ENCODE measurements at regions not wholly inside any gene's neighbourhood (a gene's known extent, or its start where the extent isn't known, plus 50 kb on each side); places are given as distances from the start of the nearest gene placed in this dataset.

DNA sequence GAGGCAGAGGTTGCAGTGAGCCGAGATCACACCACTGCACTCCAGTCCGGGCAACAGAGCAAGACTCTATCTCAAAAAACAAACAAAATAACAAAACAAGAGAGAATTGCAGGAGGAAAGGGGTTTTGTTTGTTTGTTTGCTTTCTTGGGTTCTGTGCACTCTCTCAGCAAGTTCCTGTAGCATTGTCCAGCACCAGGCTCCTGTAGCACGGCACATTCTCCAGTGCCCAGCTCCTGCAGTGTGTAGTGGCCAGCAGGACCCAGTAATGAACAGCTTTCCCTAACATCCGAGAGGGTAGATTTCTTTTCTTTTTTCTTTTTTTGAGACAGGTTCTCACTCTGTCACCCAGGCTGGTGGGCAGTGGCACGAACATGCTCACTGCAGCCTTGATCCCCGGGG, 60.5 kb upstream of the USP9X start:
- Histone ChIP-seq H3K36me3 (ENCODE audit: control insufficient read depth in 2 of 2, insufficient read depth in 1 of 2, low read length in 2 of 2) (no peaks in the 10 kb centered on the region), H3K9me3 (ENCODE audit: control insufficient read depth, insufficient read depth, low read depth, low read length) (no peaks in the 10 kb centered on the region), H3K27ac (ENCODE audit: extremely low read depth, low read depth, low read length) (no peak overlapping the region), H3K4me3 (ENCODE audit: low read depth, low read length) (no peak overlapping the region), H3K4me1 (ENCODE audit: control insufficient read depth, insufficient read depth, low read length) (peaks cover 7% of the 10 kb centered on the region)
- ChIA-PET POLR2A (no interaction called here), CTCF (interaction anchor here (0.5 kb wide), 2 partner anchors 10 to 63 kb away, joined by 3 read pairs; no protein-coding TSS in a partner anchor)
- TF ChIP-seq ZNF677 (tag by site-specific recombination; IDR thresholded peaks at IDR 0.05) = peak; percentile 65; the same call in 1 of the 2 replicates
- TF ChIP-seq ZNF121 (tag by site-specific recombination; IDR thresholded peaks at IDR 0.05) = peak; percentile 51; the same call in 1 of the 2 replicates
- TF ChIP-seq ZNF112 (tag by site-specific recombination; IDR thresholded peaks at IDR 0.05) = no peak
- TF ChIP-seq, protein P1, sequence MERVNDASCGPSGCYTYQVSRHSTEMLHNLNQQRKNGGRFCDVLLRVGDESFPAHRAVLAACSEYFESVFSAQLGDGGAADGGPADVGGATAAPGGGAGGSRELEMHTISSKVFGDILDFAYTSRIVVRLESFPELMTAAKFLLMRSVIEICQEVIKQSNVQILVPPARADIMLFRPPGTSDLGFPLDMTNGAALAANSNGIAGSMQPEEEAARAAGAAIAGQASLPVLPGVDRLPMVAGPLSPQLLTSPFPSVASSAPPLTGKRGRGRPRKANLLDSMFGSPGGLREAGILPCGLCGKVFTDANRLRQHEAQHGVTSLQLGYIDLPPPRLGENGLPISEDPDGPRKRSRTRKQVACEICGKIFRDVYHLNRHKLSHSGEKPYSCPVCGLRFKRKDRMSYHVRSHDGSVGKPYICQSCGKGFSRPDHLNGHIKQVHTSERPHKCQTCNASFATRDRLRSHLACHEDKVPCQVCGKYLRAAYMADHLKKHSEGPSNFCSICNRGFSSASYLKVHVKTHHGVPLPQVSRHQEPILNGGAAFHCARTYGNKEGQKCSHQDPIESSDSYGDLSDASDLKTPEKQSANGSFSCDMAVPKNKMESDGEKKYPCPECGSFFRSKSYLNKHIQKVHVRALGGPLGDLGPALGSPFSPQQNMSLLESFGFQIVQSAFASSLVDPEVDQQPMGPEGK (tag by site-specific recombination; IDR thresholded peaks at IDR 0.05) = no peak

DNA sequence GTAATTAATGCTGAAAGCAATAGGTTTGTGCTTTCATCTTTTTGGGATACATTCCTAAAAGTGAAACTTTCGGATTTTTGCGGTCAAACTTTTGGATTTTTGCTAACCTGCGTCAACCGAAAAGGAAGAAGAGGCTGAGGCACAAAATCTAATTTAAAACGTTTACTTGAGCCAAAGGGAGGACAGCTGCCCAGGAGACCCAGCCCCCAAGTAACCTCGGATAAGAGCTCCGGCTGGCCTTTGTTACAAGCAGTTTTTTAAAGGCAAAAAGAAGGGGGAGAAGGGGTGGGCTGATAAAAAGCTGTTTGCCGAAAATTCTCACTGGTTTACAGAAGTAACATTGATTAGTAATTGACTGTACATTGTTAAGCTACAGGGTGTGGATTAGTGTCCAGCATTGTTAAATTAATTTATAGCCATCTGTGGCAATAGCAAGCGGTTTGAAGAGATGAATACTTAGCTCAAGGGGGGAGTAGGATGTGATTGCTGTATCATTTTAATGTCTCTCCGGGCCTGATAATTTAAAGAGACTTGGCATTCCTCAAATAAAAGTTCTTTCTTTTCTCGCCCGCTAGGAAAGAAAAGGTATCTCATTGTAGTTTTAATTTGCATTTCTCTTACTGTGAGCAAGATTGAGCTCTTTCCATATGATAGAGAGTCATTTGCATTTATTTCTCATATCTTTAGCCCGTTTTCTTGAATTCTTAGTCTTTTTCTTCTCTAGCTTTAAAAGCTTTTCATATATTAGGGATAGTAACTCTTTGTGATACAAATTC, 59.1 kb upstream of the USP9X start:
- Histone ChIP-seq H3K9me3 (ENCODE audit: control insufficient read depth, insufficient read depth, low read depth, low read length) (no peaks in the 10 kb centered on the region), H3K36me3 (ENCODE audit: control insufficient read depth in 2 of 2, insufficient read depth in 1 of 2, low read length in 2 of 2) (no peaks in the 10 kb centered on the region), H3K4me1 (ENCODE audit: control insufficient read depth, insufficient read depth, low read length) (peaks cover 7% of the 10 kb centered on the region), H3K27ac (ENCODE audit: extremely low read depth, low read depth, low read length) (no peak overlapping the region), H3K4me3 (ENCODE audit: low read depth, low read length) (no peak overlapping the region)
- ChIA-PET POLR2A (interaction anchor here (0.7 kb wide), 1 partner anchor 59 kb away, joined by 3 read pairs; the partner anchor contains the start of gene USP9X), CTCF (interaction anchor here (0.6 to 2.2 kb wide), 6 partner anchors 21 to 281 kb away, joined by 3 to 15 read pairs (median 4); no protein-coding TSS in a partner anchor)
- TF ChIP-seq, protein P2, sequence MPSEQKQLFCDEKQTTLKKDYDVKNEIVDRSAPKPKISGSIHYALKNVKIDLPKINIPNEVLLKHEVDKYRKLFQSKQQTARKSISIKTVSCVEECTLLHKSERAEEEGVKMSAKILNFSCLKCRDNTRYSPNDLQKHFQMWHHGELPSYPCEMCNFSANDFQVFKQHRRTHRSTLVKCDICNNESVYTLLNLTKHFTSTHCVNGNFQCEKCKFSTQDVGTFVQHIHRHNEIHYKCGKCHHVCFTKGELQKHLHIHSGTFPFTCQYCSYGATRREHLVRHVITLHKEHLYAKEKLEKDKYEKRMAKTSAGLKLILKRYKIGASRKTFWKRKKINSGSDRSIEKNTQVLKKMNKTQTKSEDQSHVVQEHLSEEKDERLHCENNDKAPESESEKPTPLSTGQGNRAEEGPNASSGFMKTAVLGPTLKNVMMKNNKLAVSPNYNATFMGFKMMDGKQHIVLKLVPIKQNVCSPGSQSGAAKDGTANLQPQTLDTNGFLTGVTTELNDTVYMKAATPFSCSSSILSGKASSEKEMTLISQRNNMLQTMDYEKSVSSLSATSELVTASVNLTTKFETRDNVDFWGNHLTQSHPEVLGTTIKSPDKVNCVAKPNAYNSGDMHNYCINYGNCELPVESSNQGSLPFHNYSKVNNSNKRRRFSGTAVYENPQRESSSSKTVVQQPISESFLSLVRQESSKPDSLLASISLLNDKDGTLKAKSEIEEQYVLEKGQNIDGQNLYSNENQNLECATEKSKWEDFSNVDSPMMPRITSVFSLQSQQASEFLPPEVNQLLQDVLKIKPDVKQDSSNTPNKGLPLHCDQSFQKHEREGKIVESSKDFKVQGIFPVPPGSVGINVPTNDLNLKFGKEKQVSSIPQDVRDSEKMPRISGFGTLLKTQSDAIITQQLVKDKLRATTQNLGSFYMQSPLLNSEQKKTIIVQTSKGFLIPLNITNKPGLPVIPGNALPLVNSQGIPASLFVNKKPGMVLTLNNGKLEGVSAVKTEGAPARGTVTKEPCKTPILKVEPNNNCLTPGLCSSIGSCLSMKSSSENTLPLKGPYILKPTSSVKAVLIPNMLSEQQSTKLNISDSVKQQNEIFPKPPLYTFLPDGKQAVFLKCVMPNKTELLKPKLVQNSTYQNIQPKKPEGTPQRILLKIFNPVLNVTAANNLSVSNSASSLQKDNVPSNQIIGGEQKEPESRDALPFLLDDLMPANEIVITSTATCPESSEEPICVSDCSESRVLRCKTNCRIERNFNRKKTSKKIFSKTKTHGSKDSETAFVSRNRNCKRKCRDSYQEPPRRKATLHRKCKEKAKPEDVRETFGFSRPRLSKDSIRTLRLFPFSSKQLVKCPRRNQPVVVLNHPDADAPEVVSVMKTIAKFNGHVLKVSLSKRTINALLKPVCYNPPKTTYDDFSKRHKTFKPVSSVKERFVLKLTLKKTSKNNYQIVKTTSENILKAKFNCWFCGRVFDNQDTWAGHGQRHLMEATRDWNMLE (tag by site-specific recombination; conservative IDR thresholded peaks at IDR 0.05; ENCODE audit: low read depth) = no peak
- TF ChIP-seq ZFP41 (tag by site-specific recombination; IDR thresholded peaks at IDR 0.05; ENCODE audit: borderline replicate concordance) (no peak), OSR2 (tag by site-specific recombination; IDR thresholded peaks at IDR 0.05) (0 out of 2 replicates have a peak, but pooled peaks have one; percentile 14)

DNA sequence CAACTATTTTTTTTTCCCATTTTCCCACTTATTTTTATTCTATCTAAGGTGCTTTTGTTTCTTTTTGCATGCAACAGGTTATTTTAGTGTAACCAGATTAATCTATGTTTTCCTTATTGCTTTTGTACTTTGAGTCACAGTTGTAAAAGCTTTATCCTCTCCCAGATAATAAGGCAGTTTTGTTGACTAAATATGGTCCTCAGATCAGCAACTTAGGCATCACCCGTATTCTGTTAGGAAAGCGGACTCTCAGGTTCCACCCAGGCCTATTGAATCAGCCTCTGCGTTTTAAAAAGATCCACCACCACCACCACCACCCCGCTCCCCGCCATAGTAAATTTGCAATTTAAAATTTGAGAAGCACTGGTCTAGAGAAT, 58.6 kb upstream of the USP9X start:
- H3K4me1 ChIP-seq (ENCODE audit: control insufficient read depth, insufficient read depth, low read length) = peaks cover 7% of the 10 kb centered on the region
- POLR2A ChIA-PET = interaction anchor here (0.7 kb wide), 1 partner anchor 58 kb away, joined by 3 read pairs; the partner anchor contains the start of gene USP9X

More for the DNA sequence above, 58.6 kb upstream of the USP9X start:
- Histone ChIP-seq H3K9me3 (ENCODE audit: control insufficient read depth, insufficient read depth, low read depth, low read length) (no peaks in the 10 kb centered on the region), H3K36me3 (ENCODE audit: control insufficient read depth in 2 of 2, insufficient read depth in 1 of 2, low read length in 2 of 2) (no peaks in the 10 kb centered on the region), H3K27ac (ENCODE audit: extremely low read depth, low read depth, low read length) (no peak overlapping the region), H3K4me3 (ENCODE audit: low read depth, low read length) (no peak overlapping the region)
- TF ChIP-seq ZFP37 (tag by site-specific recombination; IDR thresholded peaks at IDR 0.05) (no peak), SCRT2 (tag by site-specific recombination; IDR thresholded peaks at IDR 0.05) (peak; percentile 96), YY2 (tag by site-specific recombination; IDR thresholded peaks at IDR 0.05) (no peak), SCRT1 (tag by site-specific recombination; IDR thresholded peaks at IDR 0.05; ENCODE audit: borderline replicate concordance) (peak; percentile 94), ZNF433 (tag by site-specific recombination; IDR thresholded peaks at IDR 0.05; ENCODE audit: low read depth) (no peak), ZNF571 (tag by site-specific recombination; IDR thresholded peaks at IDR 0.05) (no peak)
- TF ChIP-seq, protein P3, sequence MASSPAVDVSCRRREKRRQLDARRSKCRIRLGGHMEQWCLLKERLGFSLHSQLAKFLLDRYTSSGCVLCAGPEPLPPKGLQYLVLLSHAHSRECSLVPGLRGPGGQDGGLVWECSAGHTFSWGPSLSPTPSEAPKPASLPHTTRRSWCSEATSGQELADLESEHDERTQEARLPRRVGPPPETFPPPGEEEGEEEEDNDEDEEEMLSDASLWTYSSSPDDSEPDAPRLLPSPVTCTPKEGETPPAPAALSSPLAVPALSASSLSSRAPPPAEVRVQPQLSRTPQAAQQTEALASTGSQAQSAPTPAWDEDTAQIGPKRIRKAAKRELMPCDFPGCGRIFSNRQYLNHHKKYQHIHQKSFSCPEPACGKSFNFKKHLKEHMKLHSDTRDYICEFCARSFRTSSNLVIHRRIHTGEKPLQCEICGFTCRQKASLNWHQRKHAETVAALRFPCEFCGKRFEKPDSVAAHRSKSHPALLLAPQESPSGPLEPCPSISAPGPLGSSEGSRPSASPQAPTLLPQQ (tag by site-specific recombination; IDR thresholded peaks at IDR 0.05) = no peak
- CTCF ChIA-PET = interaction anchor here (0.6 to 2.2 kb wide), 5 partner anchors 20 to 226 kb away, joined by 3 to 15 read pairs (median 3); no protein-coding TSS in a partner anchor

Data from HEK293 (cell line).